ENCODE measurements at regions not wholly inside any gene's neighbourhood (a gene's known extent, or its start where the extent isn't known, plus 50 kb on each side); places are given as distances from the start of the nearest gene placed in this dataset.

GRCh38 chr11:45483416-45483815, 182.0 kb downstream of the CHST1 start:
- CTCF ChIA-PET (ENCODE audit: low intra/inter-chr PET ratio, low total read pairs): no interaction called here
- ATAC-seq (no peak), DNase-seq (ENCODE audit: low spot score) (no peak), FAIRE-seq (no peak)
- WGBS (ENCODE audit: low lambda C conversion rate): 50% methylated on average over 5 of the region's 5 CpGs
- TF ChIP-seq TEAD3 (CRISPR knock-in tag; optimal IDR thresholded peaks at IDR 0.05; ENCODE audit: borderline replicate concordance) (no peak), IKZF4 (CRISPR knock-in tag; IDR thresholded peaks at IDR 0.05; ENCODE audit: borderline replicate concordance, low read depth, not compliant biosample characterization) (no peak)
- intact Hi-C loops (cut with micrococcal nuclease; ENCODE audit: unreplicated experiment) (no loop called here), in situ Hi-C loops (cut with HindIII; ENCODE audit: extremely low pct_ligation_motif_present, low pct_unique_long_range_greater_than_20kb) (no loop called here)
- no peaks in the 10 kb centered on the region for H3K79me2 ChIP-seq (ENCODE audit: insufficient read depth, low read length)
- no peaks in the 10 kb centered on the region for H4K20me1 ChIP-seq (ENCODE audit: insufficient read depth, low read length)
- peaks cover 1 to 16% of the 10 kb centered on the region in 2 experiments; a peak in 3 of 5 replicates for H3K27me3 ChIP-seq (ENCODE audit: control insufficient read depth in 1 of 2, insufficient read depth in 2 of 2, low read length in 2 of 2)
- H3K4me1 ChIP-seq (ENCODE audit: insufficient read depth, low read length): 0 out of 2 replicates have a peak, but pooled peaks cover 12% of the 10 kb centered on the region
- H3K4me3 ChIP-seq (replicated peaks in 1 of 3; ENCODE audit: insufficient read depth in 1 of 3, low read depth in 2 of 3, low read length in 3 of 3): no peak overlapping the region
- H2AFZ ChIP-seq (ENCODE audit: low read length): no peak overlapping the region
- no peaks in the 10 kb centered on the region for H3K36me3 ChIP-seq (replicated peaks in 1 of 2; ENCODE audit: control insufficient read depth in 1 of 2, insufficient read depth in 2 of 2, low read length in 2 of 2)
- no peak overlapping the region for H3K27ac ChIP-seq (ENCODE audit: extremely low read length, insufficient read depth, low read length)
- no peaks in the 10 kb centered on the region for H3K9me3 ChIP-seq (ENCODE audit: low read length)
- no peak overlapping the region for H3K9ac ChIP-seq (ENCODE audit: insufficient read depth, low read depth, low read length)
- H3K4me2 ChIP-seq (ENCODE audit: low read depth, low read length): no peak overlapping the region
- POLR2A ChIA-PET: no interaction called here
- BruUV-seq (replicated peaks): no TSS peak

- in situ Hi-C loops (cut with HindIII; ENCODE audit: extremely low pct_ligation_motif_present, low pct_unique_long_range_greater_than_20kb): no loop called here
- intact Hi-C loops (cut with micrococcal nuclease; ENCODE audit: unreplicated experiment): no loop called here
- Histone ChIP-seq H3K36me3 (replicated peaks in 1 of 2; ENCODE audit: control insufficient read depth in 1 of 2, insufficient read depth in 2 of 2, low read length in 2 of 2) (no peaks in the 10 kb centered on the region), H3K4me1 (ENCODE audit: insufficient read depth, low read length) (0 out of 2 replicates have a peak, but pooled peaks cover 12% of the 10 kb centered on the region), H4K20me1 (ENCODE audit: insufficient read depth, low read length) (no peaks in the 10 kb centered on the region), H3K27me3 (ENCODE audit: control insufficient read depth in 1 of 2, insufficient read depth in 2 of 2, low read length in 2 of 2) (peaks cover 2 to 16% of the 10 kb centered on the region in 2 experiments; a peak in 3 of 5 replicates), H3K4me3 (replicated peaks in 1 of 3; ENCODE audit: insufficient read depth in 1 of 3, low read depth in 2 of 3, low read length in 3 of 3) (no peak overlapping the region), H3K9me3 (ENCODE audit: low read length) (no peaks in the 10 kb centered on the region), H3K9ac (ENCODE audit: insufficient read depth, low read depth, low read length) (no peak overlapping the region), H3K4me2 (ENCODE audit: low read depth, low read length) (no peak overlapping the region), H3K79me2 (ENCODE audit: insufficient read depth, low read length) (no peaks in the 10 kb centered on the region), H2AFZ (ENCODE audit: low read length) (no peak overlapping the region), H3K27ac (ENCODE audit: extremely low read length, insufficient read depth, low read length) (no peak overlapping the region)
- DNase-seq (ENCODE audit: low spot score) (no peak), FAIRE-seq (no peak), ATAC-seq (no peak)
- 33% methylated on average over 7 of the region's 7 CpGs for WGBS (ENCODE audit: low lambda C conversion rate)
- no peak for TF ChIP-seq DMAP1 (CRISPR knock-in tag; IDR thresholded peaks at IDR 0.05)
- no peak for TF ChIP-seq DZIP1 (CRISPR knock-in tag; IDR thresholded peaks at IDR 0.05)
- TF ChIP-seq PTBP1 (IDR thresholded peaks at IDR 0.05; ENCODE audit: low read depth, low read length, poor library complexity, severe bottlenecking): no peak
- no peak for TF ChIP-seq CBX2 (IDR thresholded peaks at IDR 0.05; ENCODE audit: low read depth, low read length)
- TF ChIP-seq CBX2 (CRISPR knock-in tag; IDR thresholded peaks at IDR 0.05; ENCODE audit: low read depth): no peak
- no peak for TF ChIP-seq NPAS2 (CRISPR knock-in tag; IDR thresholded peaks at IDR 0.05; ENCODE audit: borderline replicate concordance)
- TF ChIP-seq SIN3A (IDR thresholded peaks at IDR 0.05; ENCODE audit: borderline replicate concordance, low read depth, low read length): no peak
- TF ChIP-seq KDM2A (CRISPR knock-in tag; IDR thresholded peaks at IDR 0.05; ENCODE audit: borderline replicate concordance, low read depth): no peak
- no peak for TF ChIP-seq NR0B2 (CRISPR knock-in tag; IDR thresholded peaks at IDR 0.05)
- ChIA-PET CTCF (ENCODE audit: low intra/inter-chr PET ratio, low total read pairs) (no interaction called here), POLR2A (no interaction called here)
- no TSS peak for BruUV-seq (replicated peaks)
Measured at GRCh38 chr11:45482331-45482730, 183.1 kb downstream of the CHST1 start.
